ENCODE measurements at regions not wholly inside any gene's neighbourhood (a gene's known extent, or its start where the extent isn't known, plus 50 kb on each side); places are given as distances from the start of the nearest gene placed in this dataset.
"Not testable (repeated sequence)": the region's sequence is repeated elsewhere in the genome, so short reads cannot be mapped to it uniquely, and the experiment has no call there.

DNA sequence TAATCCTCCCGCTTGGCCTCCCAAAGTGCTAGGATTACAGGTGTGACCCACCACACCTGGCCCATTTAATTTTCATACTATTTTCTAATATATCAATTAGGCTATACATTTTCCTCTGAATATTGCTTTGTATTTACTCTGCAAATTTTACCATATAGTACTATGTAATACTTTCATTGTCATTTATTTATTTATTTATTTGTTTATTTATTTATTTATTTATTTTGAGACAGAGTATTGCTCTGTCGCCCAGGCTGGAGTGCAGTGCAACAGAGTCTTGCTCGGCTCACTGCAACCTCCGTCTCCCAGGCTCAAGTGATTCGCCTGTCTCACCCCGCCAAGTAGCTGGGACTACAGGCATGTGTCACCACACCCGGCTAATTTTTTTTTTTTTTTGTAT lies 113.3 kb downstream of the KATNIP start:
- not testable (repeated sequence) for TF ChIP-seq POLR2A, CTCF (IDR thresholded peaks at IDR 0.05)

Measured in heart left ventricle (tissue), 13 donors.